ENCODE measurements at regions not wholly inside any gene's neighbourhood (a gene's known extent, or its start where the extent isn't known, plus 50 kb on each side); places are given as distances from the start of the nearest gene placed in this dataset.

- DNase-seq (ENCODE audit: low read depth in 2 of 2) = no peak
Measured at GRCh38 chr15:96076350-96076749, 254.2 kb upstream of the NR2F2 start.

GRCh38 chr15:96079041-96079440 is 251.5 kb upstream of the NR2F2 start:
- DNase-seq (ENCODE audit: low read depth in 2 of 2) = no peak

GRCh38 chr15:96079882-96080281 is 250.6 kb upstream of the NR2F2 start:
- no peak for DNase-seq (ENCODE audit: low read depth in 2 of 2)

DNA sequence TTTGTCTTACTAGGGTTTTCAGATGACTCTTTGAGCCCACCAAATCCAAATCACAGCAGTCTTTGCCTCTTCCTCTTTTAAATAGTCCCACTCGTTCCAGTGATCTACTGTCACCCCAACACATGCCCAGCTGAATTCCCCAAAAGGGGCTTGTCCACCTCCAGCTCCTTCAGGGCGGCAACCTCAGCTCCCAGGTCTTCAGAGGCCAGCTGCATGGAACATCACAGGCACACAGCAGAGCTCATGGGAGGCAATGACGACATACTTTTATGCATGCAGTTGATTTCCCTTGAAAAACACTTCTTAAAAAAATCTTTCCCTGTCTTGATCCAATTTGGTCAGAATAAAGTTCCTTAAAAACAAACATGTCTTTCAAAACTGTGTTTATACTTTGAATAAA is 244.3 kb upstream of the NR2F2 start:
- DNase-seq (ENCODE audit: low read depth in 2 of 2) = no peak

DNA sequence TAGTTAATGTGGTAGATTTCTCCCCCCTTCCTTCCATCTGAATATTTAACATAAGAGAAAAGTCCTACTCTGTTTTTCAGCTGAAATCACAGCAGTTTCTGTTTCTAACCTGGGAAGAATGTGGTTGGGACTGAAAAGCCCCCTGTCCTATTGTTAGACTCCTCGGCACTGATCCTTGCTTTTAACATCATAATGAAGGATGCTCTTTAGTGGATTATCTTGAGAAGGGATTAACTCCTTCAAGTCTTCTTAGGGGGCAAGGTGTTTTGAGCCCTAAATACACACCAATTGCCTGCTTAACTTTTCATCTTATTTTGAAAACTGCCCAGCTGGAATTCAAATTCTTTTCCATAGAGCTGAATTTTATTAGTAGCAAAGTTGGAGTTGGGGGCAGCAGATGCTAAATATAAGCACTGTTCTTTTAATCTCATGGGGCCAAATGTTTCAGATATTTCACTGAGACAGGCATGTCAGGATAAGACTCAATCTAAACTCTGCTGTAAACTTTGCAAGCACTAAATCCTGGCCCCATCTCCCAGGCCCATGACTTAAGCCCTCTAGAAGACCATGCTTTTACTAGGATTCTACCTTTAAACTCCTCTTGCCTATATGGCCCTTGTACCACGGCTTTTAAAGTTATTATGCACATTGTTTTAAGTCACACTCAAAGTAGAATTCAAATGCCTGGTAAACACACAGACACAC is 243.2 kb upstream of the NR2F2 start:
- no peak for DNase-seq (ENCODE audit: low read depth in 2 of 2)

DNA sequence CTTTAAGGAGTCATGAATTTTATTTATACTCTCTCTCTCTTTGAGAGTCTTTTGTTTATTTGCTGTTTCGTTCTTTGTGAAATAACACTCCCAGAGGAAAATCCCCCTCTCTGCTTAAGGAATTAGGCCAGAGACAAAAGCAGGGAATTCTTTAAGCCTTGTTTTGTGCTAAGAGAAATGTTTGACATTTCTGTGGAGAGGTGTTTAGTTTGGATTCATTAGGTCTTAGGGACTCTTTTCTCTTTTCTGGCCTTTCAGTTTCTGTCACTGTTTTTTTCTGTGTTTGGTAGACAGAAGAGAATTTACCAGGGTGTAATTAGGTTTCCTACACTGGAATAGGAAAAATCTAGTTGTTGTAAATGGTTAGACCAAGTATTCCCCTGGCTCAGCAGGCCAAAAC is 241.8 kb upstream of the NR2F2 start:
- DNase-seq (ENCODE audit: low read depth in 2 of 2) = no peak

DNA sequence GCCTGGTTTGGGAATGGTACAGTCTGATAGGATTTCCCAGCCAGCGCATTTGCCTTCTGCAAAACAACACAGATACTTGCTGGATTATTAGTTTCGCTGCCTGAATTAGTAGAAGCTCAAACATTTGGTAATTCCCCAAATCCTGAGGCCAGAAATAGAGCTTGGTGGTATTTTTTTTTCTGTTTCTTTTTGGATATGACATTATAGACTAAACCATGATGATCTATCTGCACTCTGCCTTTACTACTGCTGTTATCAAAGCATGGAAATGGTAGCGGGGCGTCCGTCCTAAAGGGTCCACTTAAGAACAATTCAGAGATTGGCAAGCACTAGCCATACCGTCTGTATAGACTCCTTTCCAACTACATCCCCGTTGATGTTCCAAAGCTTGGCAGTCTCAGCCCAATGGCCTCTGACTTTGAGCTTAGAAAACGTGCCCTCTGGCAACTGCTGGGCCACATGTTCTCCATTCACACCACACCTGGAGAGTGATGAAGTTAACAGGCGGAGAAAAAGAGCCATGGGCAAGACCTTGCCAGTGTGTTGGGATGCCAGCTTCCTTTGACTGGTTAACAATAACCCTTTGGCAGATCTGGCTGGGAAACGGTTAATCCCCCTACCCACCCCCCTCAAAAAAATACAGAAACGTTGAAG is 241.0 kb upstream of the NR2F2 start:
- no peak for DNase-seq (ENCODE audit: low read depth in 2 of 2)

DNA sequence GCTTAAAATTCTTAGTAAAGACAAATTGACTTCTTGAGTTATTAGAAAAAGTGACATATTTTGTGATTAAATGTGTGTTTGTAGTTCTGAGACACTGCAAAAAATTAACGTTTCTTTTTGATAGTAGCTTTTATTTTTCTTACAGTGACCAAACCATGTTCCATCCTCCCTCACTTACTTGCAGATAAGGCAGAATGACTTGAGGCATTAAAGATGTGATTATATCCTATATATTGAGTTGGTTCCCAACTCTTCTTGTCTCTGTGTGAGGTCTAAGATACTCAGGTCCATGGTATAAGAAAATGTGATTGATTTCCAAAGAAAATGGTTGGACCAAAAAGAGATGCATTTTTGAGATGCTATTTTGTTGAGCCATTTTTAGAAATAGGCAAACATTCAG is 238.3 kb upstream of the NR2F2 start:
- DNase-seq (ENCODE audit: low read depth in 2 of 2) = no peak

DNA sequence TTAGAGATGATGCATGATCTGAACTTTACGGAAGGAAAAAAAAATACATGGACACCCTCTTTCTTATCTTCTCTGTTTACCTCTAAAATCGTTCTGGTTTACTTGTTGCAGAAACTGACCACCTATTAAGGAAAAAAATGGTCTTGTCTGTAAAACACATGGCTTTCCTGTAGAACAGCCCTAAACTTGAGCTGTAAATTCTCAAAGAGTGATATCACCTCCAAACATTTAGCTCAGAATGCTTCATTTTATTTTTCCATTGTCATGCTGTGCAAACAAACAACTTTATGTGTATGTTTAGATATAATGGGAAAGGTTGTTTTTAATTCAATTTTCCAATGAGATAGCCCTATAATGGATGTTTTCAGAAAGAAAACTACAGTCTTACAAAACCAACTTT is 237.4 kb upstream of the NR2F2 start:
- DNase-seq (ENCODE audit: low read depth in 2 of 2) = no peak

DNA sequence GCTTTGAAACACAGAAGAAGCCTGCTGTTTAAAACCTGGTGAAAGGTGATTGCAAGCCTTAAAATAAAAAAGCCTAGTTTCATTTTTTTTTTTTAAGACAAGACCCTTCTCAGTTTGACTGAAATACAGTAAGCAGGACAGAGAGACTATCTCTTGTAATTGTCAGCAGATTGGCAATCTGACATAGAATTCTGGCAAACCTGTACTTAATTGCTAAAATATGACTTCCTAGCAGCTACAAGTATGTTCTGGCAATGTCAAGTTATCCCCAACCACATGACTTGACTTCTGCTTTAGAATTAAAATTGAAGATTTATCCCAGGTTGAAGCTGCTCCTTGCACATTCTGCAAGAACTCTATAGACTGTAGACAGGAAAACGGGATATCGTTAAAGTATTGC is 232.8 kb upstream of the NR2F2 start:
- DNase-seq (ENCODE audit: low read depth in 2 of 2) = no peak

GRCh38 chr15:96102631-96103030 is 227.9 kb upstream of the NR2F2 start:
- no peak for DNase-seq (ENCODE audit: low read depth in 2 of 2)

GRCh38 chr15:96106181-96106580 is 224.3 kb upstream of the NR2F2 start:
- no peak for DNase-seq (ENCODE audit: low read depth in 2 of 2)

- no peak for DNase-seq (ENCODE audit: low read depth in 2 of 2)
Measured at GRCh38 chr15:96106628-96107027, 223.9 kb upstream of the NR2F2 start.

DNA sequence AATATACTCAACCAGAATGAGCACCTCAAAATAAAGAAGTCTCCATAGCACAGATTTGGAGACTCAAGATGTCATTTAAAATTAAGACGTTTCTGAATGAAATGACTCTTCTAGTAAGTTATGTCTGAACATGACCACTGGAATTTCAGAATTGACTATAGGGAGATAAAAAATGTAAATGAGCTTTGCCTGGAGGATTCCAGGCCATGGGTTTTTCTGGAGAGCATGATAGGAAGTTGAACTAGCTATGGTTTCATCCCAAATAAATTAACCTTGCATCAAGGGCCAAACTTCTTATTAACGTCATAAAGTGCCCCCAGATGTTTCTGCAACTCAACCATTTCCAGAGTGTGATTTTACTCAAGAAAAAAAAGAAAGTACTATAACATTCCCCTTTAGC is 222.6 kb upstream of the NR2F2 start:
- DNase-seq (ENCODE audit: low read depth in 2 of 2) = no peak

GRCh38 chr15:96108405-96108804 is 222.1 kb upstream of the NR2F2 start:
- no peak for DNase-seq (ENCODE audit: low read depth in 2 of 2)

GRCh38 chr15:96109820-96110219 is 220.7 kb upstream of the NR2F2 start:
- no peak for DNase-seq (ENCODE audit: low read depth in 2 of 2)

DNA sequence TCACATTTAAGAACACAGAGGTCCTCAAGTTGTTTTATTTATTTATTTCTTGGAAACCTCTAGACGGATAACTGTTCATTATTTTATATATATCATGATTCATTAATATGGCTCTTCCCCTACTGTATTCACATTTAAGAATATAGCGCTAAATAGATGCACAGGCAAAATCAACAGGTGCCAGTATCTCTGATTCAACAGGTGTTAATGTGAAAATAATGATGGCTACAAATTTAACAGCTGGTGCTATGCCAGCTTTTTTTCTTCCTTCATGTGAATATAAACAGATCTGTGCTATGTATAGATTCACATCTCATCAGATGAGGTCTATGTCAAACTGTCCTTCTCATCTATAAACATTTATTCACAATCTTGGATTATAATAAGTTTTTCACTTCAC is 218.5 kb upstream of the NR2F2 start:
- DNase-seq (ENCODE audit: low read depth in 2 of 2) = no peak

DNA sequence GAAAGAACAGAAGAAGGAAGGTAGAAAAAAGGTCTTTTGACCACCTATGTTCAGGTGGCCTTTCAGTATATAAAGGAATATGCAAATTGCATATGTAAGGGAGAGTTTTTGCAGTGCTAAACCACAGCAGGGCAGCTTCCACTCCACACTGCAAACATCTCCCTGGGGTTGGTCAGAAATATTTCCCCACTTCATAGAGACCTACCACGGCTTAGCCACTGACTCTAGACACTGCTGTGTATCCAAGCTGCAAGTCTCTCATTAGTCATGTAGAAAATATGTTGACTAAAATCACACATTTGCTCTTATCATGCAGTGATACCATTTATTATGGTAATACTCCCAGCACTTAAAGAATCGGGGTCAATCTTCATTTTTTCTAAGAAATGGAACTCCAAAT is 214.9 kb upstream of the NR2F2 start:
- no peak for DNase-seq (ENCODE audit: low read depth in 2 of 2)

- no peak for DNase-seq (ENCODE audit: low read depth in 2 of 2)
Measured at GRCh38 chr15:96117270-96117669, 213.2 kb upstream of the NR2F2 start.

- DNase-seq (ENCODE audit: low read depth in 2 of 2) = no peak
Measured at GRCh38 chr15:96119734-96120133, 210.8 kb upstream of the NR2F2 start.

DNA sequence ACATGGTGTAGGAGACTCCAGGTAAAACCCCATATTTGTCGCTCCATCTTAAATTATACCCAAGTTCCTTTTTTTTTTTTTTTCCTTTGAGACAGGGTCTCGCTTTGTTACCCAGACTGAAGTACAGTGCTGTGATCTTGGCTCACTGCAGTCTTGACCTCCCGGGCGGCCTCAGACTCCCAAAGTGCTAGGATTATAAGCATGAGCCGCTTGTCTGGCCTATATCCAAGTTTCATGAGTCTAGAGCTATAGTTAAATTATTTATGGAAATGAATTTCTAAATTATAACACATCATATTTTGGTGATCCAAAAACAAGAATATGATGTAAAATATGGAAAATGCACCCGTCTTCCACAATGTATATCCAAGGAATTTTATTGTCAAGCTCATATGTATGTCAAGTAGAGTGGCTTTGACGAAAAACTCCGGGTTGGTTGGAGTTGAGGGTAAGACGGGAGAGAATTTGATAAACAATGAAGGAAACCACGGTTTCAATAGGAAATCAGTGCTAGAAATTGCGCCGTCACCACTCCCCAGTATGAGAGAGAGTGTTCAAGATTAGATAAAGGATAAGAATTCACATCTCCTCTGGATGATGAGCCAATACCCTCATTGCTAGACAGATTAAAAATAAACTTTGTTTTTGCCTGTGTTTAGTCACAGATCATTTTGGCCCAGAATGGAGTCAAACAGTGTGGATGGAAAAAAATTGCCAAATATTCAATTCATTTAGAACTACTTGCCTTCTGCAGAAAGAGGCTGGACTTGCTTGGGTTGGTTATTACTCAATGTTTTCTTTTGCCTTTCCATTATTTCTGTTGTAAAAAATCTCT is 209.2 kb upstream of the NR2F2 start:
- no peak for DNase-seq (ENCODE audit: low read depth in 2 of 2)

DNA sequence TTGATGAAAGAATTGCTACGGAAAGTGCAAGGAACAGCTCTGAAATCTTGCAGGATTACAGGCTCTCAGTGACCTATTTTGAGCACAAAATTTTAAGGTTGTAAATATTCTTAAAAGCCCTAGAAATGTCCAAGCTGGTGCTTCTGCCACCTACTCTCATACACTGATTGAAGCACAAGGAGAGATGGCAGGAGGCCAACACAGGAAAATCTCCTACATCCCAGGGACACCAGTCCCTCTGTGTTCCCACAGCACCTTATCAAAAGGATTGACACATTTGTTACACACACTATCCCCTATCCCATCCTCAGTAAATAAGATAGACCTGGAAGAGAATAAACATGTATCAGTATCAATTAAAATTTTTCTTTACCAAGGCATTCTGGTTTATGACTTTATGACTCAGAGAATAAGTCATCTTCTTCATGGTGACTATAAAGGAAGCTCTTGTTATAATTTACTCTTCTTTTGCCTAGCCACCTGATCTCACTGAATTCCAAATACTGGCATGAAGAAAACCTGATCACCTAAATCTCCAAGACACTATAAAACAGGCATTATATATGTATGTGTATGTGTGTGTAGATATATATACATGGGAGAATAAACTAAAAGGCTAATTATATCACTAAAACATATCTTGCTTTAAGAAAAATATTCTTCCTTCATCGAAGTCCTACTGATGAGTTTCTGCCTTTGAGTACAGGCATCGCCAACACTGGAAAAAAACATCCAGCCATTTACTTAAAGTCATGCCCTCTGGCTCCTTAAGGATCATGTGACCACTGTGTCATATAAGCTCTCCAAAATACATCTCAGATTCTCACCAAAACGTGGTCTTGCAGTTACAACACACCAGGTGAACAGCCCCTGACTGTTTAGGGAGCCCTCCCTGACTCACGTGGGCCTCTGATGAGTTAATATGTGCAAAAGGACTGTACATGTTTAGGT is 208.1 kb upstream of the NR2F2 start:
- no peak for DNase-seq (ENCODE audit: low read depth in 2 of 2)

All from stimulated activated CD4-positive, alpha-beta T cell treated with anti-CD3 and anti-CD28 coated beads, Interleukin-4, amount 100 ng/mL, for 48 hours (primary cell).